ENCODE measurements at regions not wholly inside any gene's neighbourhood (a gene's known extent, or its start where the extent isn't known, plus 50 kb on each side); places are given as distances from the start of the nearest gene placed in this dataset.
"Not testable (repeated sequence)": the region's sequence is repeated elsewhere in the genome, so short reads cannot be mapped to it uniquely, and the experiment has no call there.

- TF ChIP-seq POLR2AphosphoS5 (IDR thresholded peaks at IDR 0.05; ENCODE audit: low read depth); REST (IDR thresholded peaks at IDR 0.05; ENCODE audit: insufficient replicate concordance, low read depth); CTCF (IDR thresholded peaks at IDR 0.05; ENCODE audit: insufficient read depth, low read length); GABPA (IDR thresholded peaks at IDR 0.05; ENCODE audit: low read depth): not testable (repeated sequence)
Observed at GRCh38 chr1:177869011-177869410, 100.8 kb downstream of the SEC16B start.
